ENCODE measurements at regions not wholly inside any gene's neighbourhood (a gene's known extent, or its start where the extent isn't known, plus 50 kb on each side); places are given as distances from the start of the nearest gene placed in this dataset.
"Not testable (repeated sequence)": the region's sequence is repeated elsewhere in the genome, so short reads cannot be mapped to it uniquely, and the experiment has no call there.

DNA sequence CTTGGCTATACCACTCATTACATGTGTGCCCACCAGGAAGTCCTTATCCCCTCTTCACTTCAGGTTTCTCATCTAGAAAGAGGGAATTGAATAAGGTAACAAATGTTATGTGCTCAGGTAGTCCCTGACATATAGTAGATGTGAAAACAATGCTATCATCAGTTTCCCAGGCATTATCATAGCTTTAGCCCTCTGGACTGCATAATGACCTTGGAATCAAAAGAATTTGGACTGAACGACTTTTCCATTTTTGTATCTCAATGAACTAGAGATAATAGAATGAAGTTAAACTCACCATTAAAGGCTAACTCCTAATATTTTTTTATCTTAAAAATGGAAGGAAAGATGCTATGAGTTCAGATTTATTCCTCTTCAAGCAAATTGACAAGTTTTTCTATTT is 304.1 kb upstream of the USP24 start:
- Histone ChIP-seq H2AFZ (ENCODE audit: insufficient read depth, low read depth, low read length, poor library complexity, severe bottlenecking) (no peak overlapping the region), H3K9ac (ENCODE audit: insufficient read depth, low read length, poor library complexity, severe bottlenecking) (no peak overlapping the region), H3K4me3 (replicated peaks in 1 of 3; ENCODE audit: low read depth in 2 of 3, low read length in 3 of 3) (no peak overlapping the region), H3K79me2 (ENCODE audit: insufficient read depth, low read length) (no peaks in the 10 kb centered on the region), H3K4me1 (ENCODE audit: control insufficient read depth in 1 of 2, insufficient read depth in 2 of 2, low read length in 2 of 2) (no peaks in the 10 kb centered on the region), H4K20me1 (ENCODE audit: insufficient read depth, low read length) (no peaks in the 10 kb centered on the region), H3K4me2 (replicated peaks; ENCODE audit: extremely low read depth, low read length, poor library complexity, severe bottlenecking) (no peak overlapping the region), H3K27me3 (ENCODE audit: control insufficient read depth in 2 of 2, insufficient read depth in 2 of 2, low read length in 2 of 2) (no peaks in the 10 kb centered on the region), H3K36me3 (replicated peaks in 1 of 2; ENCODE audit: control insufficient read depth in 1 of 2, insufficient read depth in 2 of 2, low read length in 2 of 2) (no peaks in the 10 kb centered on the region), H3K27ac (ENCODE audit: low read depth in 1 of 2, low read length in 2 of 2) (no peak overlapping the region), H3K9me3 (replicated peaks in 1 of 2; ENCODE audit: control insufficient read depth in 1 of 2, insufficient read depth in 1 of 2, low read length in 2 of 2) (no peaks in the 10 kb centered on the region)
- Mint-ChIP-seq H3K27me3 (ENCODE audit: low read depth in 3 of 3) (peaks cover 6 to 13% (median 7%) of the 10 kb centered on the region in 3 donors), H3K9me3 (peaks cover 0 to 3% (median 0%) of the 10 kb centered on the region in 7 donors), H3K4me3 (no peak overlapping the region), H3K4me1 (no peaks in the 10 kb centered on the region), H3K36me3 (no peaks in the 10 kb centered on the region), H3K27ac (no peak overlapping the region)
- no CpG with 5 or more reads among the region's 1 CpG for WGBS (ENCODE audit: insufficient coverage)
- TF ChIP-seq, protein P1, sequence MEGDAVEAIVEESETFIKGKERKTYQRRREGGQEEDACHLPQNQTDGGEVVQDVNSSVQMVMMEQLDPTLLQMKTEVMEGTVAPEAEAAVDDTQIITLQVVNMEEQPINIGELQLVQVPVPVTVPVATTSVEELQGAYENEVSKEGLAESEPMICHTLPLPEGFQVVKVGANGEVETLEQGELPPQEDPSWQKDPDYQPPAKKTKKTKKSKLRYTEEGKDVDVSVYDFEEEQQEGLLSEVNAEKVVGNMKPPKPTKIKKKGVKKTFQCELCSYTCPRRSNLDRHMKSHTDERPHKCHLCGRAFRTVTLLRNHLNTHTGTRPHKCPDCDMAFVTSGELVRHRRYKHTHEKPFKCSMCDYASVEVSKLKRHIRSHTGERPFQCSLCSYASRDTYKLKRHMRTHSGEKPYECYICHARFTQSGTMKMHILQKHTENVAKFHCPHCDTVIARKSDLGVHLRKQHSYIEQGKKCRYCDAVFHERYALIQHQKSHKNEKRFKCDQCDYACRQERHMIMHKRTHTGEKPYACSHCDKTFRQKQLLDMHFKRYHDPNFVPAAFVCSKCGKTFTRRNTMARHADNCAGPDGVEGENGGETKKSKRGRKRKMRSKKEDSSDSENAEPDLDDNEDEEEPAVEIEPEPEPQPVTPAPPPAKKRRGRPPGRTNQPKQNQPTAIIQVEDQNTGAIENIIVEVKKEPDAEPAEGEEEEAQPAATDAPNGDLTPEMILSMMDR (IDR thresholded peaks at IDR 0.05) = no peak
- no peak for DNase-seq
- intact Hi-C loops (cut with micrococcal nuclease) = no loop called here

DNA sequence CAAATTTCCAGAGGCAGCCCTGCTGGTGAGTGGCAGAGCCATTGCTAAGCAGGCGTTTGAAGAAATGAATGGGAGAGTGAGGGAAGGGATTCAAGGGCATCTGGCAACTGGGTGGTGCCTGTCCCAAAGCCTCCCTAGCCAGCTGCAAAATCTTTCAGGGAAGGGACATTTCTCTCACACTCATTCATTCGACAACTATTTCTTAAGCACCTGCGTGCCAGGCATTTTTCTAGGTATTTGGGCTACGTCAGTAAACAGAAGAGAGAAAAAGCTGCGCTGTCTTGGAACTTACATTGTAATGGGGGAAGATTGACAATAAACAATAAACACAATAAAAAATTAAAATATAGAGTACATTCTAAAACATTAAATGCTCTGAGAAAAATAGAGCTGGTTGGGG is 301.9 kb upstream of the USP24 start:
- Histone ChIP-seq H4K20me1 (ENCODE audit: insufficient read depth, low read length) (no peaks in the 10 kb centered on the region), H3K4me1 (ENCODE audit: control insufficient read depth in 1 of 2, insufficient read depth in 2 of 2, low read length in 2 of 2) (no peaks in the 10 kb centered on the region), H3K4me3 (replicated peaks in 1 of 3; ENCODE audit: low read depth in 2 of 3, low read length in 3 of 3) (no peak overlapping the region), H2AFZ (ENCODE audit: insufficient read depth, low read depth, low read length, poor library complexity, severe bottlenecking) (no peak overlapping the region), H3K9me3 (replicated peaks in 1 of 2; ENCODE audit: control insufficient read depth in 1 of 2, insufficient read depth in 1 of 2, low read length in 2 of 2) (no peaks in the 10 kb centered on the region), H3K36me3 (replicated peaks in 1 of 2; ENCODE audit: control insufficient read depth in 1 of 2, insufficient read depth in 2 of 2, low read length in 2 of 2) (no peaks in the 10 kb centered on the region), H3K27me3 (ENCODE audit: control insufficient read depth in 2 of 2, insufficient read depth in 2 of 2, low read length in 2 of 2) (no peaks in the 10 kb centered on the region), H3K4me2 (replicated peaks; ENCODE audit: extremely low read depth, low read length, poor library complexity, severe bottlenecking) (no peak overlapping the region), H3K9ac (ENCODE audit: insufficient read depth, low read length, poor library complexity, severe bottlenecking) (no peak overlapping the region), H3K27ac (ENCODE audit: low read depth in 1 of 2, low read length in 2 of 2) (no peak overlapping the region), H3K79me2 (ENCODE audit: insufficient read depth, low read length) (no peaks in the 10 kb centered on the region)
- Mint-ChIP-seq H3K27me3 (ENCODE audit: low read depth in 3 of 3) (peaks cover 7 to 10% (median 8%) of the 10 kb centered on the region in 3 donors), H3K4me1 (no peaks in the 10 kb centered on the region), H3K9me3 (peaks cover 0 to 3% (median 0%) of the 10 kb centered on the region in 7 donors), H3K4me3 (no peak overlapping the region), H3K36me3 (no peaks in the 10 kb centered on the region), H3K27ac (no peak overlapping the region)
- no peak for DNase-seq
- WGBS (ENCODE audit: insufficient coverage) = 100% methylated on average over 1 of the region's 5 CpGs
- intact Hi-C loops (cut with micrococcal nuclease) = no loop called here
- TF ChIP-seq, protein P1 (IDR thresholded peaks at IDR 0.05) = no peak

DNA sequence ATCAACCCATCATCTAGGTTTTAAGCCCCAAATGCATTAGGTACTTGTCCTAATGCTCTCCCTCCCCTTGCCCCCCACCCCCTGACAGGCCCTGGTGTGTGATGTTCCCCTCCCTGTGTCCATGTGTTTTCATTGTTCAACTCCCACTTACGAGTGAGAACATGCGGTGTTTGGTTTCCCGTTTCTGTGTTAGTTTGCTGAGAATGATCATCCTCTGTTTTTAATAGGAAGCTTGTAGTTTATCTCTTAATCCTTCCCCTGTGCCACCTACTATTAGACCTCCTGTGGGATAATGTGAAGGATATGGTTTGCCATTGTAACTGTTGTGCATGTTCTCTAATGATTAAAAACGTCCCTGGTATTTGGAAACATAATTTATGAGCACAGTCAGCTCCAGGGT is 299.4 kb upstream of the USP24 start:
- H3K27ac Mint-ChIP-seq; DNase-seq; H3K4me3 Mint-ChIP-seq; intact Hi-C loops (cut with micrococcal nuclease); H4K20me1 ChIP-seq (ENCODE audit: insufficient read depth, low read length); H3K9ac ChIP-seq (ENCODE audit: insufficient read depth, low read length, poor library complexity, severe bottlenecking); H3K36me3 Mint-ChIP-seq; H2AFZ ChIP-seq (ENCODE audit: insufficient read depth, low read depth, low read length, poor library complexity, severe bottlenecking); H3K27me3 Mint-ChIP-seq (ENCODE audit: low read depth in 3 of 3); H3K4me2 ChIP-seq (replicated peaks; ENCODE audit: extremely low read depth, low read length, poor library complexity, severe bottlenecking); H3K79me2 ChIP-seq (ENCODE audit: insufficient read depth, low read length); H3K4me3 ChIP-seq (replicated peaks in 1 of 3; ENCODE audit: low read depth in 2 of 3, low read length in 3 of 3); H3K27ac ChIP-seq (ENCODE audit: low read depth in 1 of 2, low read length in 2 of 2); H3K4me1 Mint-ChIP-seq; H3K9me3 ChIP-seq (replicated peaks in 1 of 2; ENCODE audit: control insufficient read depth in 1 of 2, insufficient read depth in 1 of 2, low read length in 2 of 2); H3K36me3 ChIP-seq (replicated peaks in 1 of 2; ENCODE audit: control insufficient read depth in 1 of 2, insufficient read depth in 2 of 2, low read length in 2 of 2); H3K4me1 ChIP-seq (ENCODE audit: control insufficient read depth in 1 of 2, insufficient read depth in 2 of 2, low read length in 2 of 2); H3K27me3 ChIP-seq (ENCODE audit: control insufficient read depth in 2 of 2, insufficient read depth in 2 of 2, low read length in 2 of 2); H3K9me3 Mint-ChIP-seq: not testable (repeated sequence)
- WGBS (ENCODE audit: insufficient coverage) = 63% methylated on average over 1 of the region's 4 CpGs

All from CD14-positive monocyte (primary cell).